Hepatocyte (in vitro differentiated cells): ENCODE measurements at regions not wholly inside any gene's neighbourhood (a gene's known extent, or its start where the extent isn't known, plus 50 kb on each side); places are given as distances from the start of the nearest gene placed in this dataset.
"Not testable (repeated sequence)": the region's sequence is repeated elsewhere in the genome, so short reads cannot be mapped to it uniquely, and the experiment has no call there.

Source experiments
- DNase-seq: peaks from one replicate; pipeline ENCODE4 v3.0.0-alpha.2; 2016; ENCODE audit warnings: low spot score
- H2AFZ ChIP-seq: fragments of 200-600 bp; sonication (generic); 2 replicates; pipeline ENCODE4 v1.6.0; 2016; ENCODE audit warnings: antibody characterized with exemption, mild to moderate bottlenecking
- H3K27ac ChIP-seq: fragments of 200-600 bp; sonication (generic); 2 replicates; pipeline ENCODE4 v1.5.1; 2016; ENCODE audit warnings: mild to moderate bottlenecking
- H3K27me3 ChIP-seq: fragments of 200-600 bp; sonication (generic); 2 replicates; pipeline ENCODE4 v1.6.1; 2016
- H3K36me3 ChIP-seq: fragments of 200-600 bp; sonication (generic); replicated peaks from 2 replicates; pipeline ENCODE4 v1.5.1; 2016; ENCODE audit warnings: low read depth; ENCODE audit not compliant: insufficient read depth
- H3K4me1 ChIP-seq: fragments of 200-600 bp; sonication (generic); 2 replicates; pipeline ENCODE4 v1.5.1; 2016; ENCODE audit warnings: mild to moderate bottlenecking, moderate library complexity; ENCODE audit not compliant: insufficient read depth
- H3K4me2 ChIP-seq: fragments of 200-600 bp; sonication (generic); 2 replicates; pipeline ENCODE4 v1.6.0; 2016
- H3K4me3 ChIP-seq: fragments of 200-600 bp; sonication (generic); 2 replicates; pipeline ENCODE4 v1.5.1; 2016; ENCODE audit warnings: mild to moderate bottlenecking
- H3K79me2 ChIP-seq: fragments of 200-600 bp; sonication (generic); 2 replicates; pipeline ENCODE4 v1.6.0; 2017; ENCODE audit warnings: mild to moderate bottlenecking
- H3K9me2 ChIP-seq: fragments of 200-600 bp; sonication (generic); replicated peaks from 2 replicates; pipeline ENCODE4 v1.6.0; 2017; ENCODE audit warnings: mild to moderate bottlenecking; ENCODE audit not compliant: insufficient read depth
- H3K9me3 ChIP-seq: fragments of 200-600 bp; sonication (generic); 2 replicates; pipeline ENCODE4 v1.5.1; 2016; ENCODE audit warnings: low read depth, mild to moderate bottlenecking
- H4K20me1 ChIP-seq: fragments of 200-600 bp; sonication (generic); 2 replicates; pipeline ENCODE4 v1.6.0; 2016; ENCODE audit warnings: mild to moderate bottlenecking; ENCODE audit not compliant: insufficient read depth, poor library complexity, severe bottlenecking
- CTCF ChIP-seq: fragments of 200-600 bp; sonication (generic); IDR thresholded peaks from 2 replicates; pipeline ENCODE4 v1.5.1; 2016; ENCODE audit warnings: antibody characterized with exemption, mild to moderate bottlenecking; ENCODE audit not compliant: poor library complexity
- EZH2 ChIP-seq: fragments of 200-600 bp; sonication (generic); IDR thresholded peaks from 2 replicates; pipeline ENCODE4 v1.6.1; 2016; ENCODE audit warnings: antibody characterized with exemption, mild to moderate bottlenecking, borderline replicate concordance
- EZH2phosphoT487 ChIP-seq: fragments of 200-600 bp; sonication (generic); IDR thresholded peaks from one replicate; pipeline ENCODE4 v1.6.1; 2018; ENCODE audit warnings: antibody characterized with exemption, mild to moderate bottlenecking, low read depth, moderate library complexity; ENCODE audit not compliant: unreplicated experiment, severe bottlenecking
- WGBS: methylation state at CpG from one replicate; pipeline ENCODE4 v1.1.6; 2016; ENCODE audit warnings: low lambda C conversion rate; ENCODE audit errors: missing lambda C conversion rate; 5-methylcytosine and 5-hydroxymethylcytosine counted together

GRCh38 chr13:43946281-43946680 is 66.6 kb downstream of the LACC1 start:
- no peak overlapping the region for H3K4me3 ChIP-seq
- H3K79me2 ChIP-seq: no peaks in the 10 kb centered on the region
- DNase-seq: no peak
- no peaks in the 10 kb centered on the region for H3K9me2 ChIP-seq
- no peaks in the 10 kb centered on the region for H4K20me1 ChIP-seq
- no peaks in the 10 kb centered on the region for H3K27me3 ChIP-seq
- no peaks in the 10 kb centered on the region for H3K9me3 ChIP-seq
- H3K27ac ChIP-seq: no peak overlapping the region
- no peak overlapping the region for H3K4me2 ChIP-seq
- no peaks in the 10 kb centered on the region for H3K36me3 ChIP-seq
- no peak overlapping the region for H2AFZ ChIP-seq
- WGBS: 87% methylated on average over 3 of the region's 3 CpGs
- no peak for TF ChIP-seq EZH2phosphoT487
- no peak for TF ChIP-seq EZH2
- no peak for TF ChIP-seq CTCF
- no peaks in the 10 kb centered on the region for H3K4me1 ChIP-seq

- no peak overlapping the region for H3K4me3 ChIP-seq
- H3K27ac ChIP-seq: no peak overlapping the region
- no peak overlapping the region for H3K4me2 ChIP-seq
- no peak overlapping the region for H2AFZ ChIP-seq
- H3K79me2 ChIP-seq: no peaks in the 10 kb centered on the region
- H3K9me3 ChIP-seq: no peaks in the 10 kb centered on the region
- no peaks in the 10 kb centered on the region for H3K36me3 ChIP-seq
- TF ChIP-seq EZH2 (no peak), CTCF (no peak)
- no peaks in the 10 kb centered on the region for H3K27me3 ChIP-seq
- H3K4me1 ChIP-seq: no peaks in the 10 kb centered on the region
- 78% methylated on average over 3 of the region's 3 CpGs for WGBS
- H3K9me2 ChIP-seq: no peaks in the 10 kb centered on the region
- no peaks in the 10 kb centered on the region for H4K20me1 ChIP-seq
- no peak for DNase-seq
These were observed 68.3 kb downstream of the LACC1 start for GRCh38 chr13:43947897-43948458.

GRCh38 chr13:43953370-43953769 is 73.7 kb downstream of the LACC1 start:
- Histone ChIP-seq H3K27ac (no peak overlapping the region), H3K9me2 (no peaks in the 10 kb centered on the region), H3K27me3 (no peaks in the 10 kb centered on the region), H3K4me3 (no peak overlapping the region), H3K9me3 (no peaks in the 10 kb centered on the region), H4K20me1 (no peaks in the 10 kb centered on the region), H3K36me3 (no peaks in the 10 kb centered on the region), H2AFZ (no peak overlapping the region), H3K4me2 (no peak overlapping the region), H3K4me1 (no peaks in the 10 kb centered on the region), H3K79me2 (no peaks in the 10 kb centered on the region)
- 85% methylated on average over 2 of the region's 2 CpGs for WGBS
- TF ChIP-seq CTCF: no peak
- TF ChIP-seq EZH2phosphoT487: no peak
- no peak for TF ChIP-seq EZH2
- no peak for DNase-seq

- not testable (repeated sequence) for H4K20me1 ChIP-seq, H3K27ac ChIP-seq, H3K4me1 ChIP-seq, H3K9me3 ChIP-seq, H2AFZ ChIP-seq, H3K36me3 ChIP-seq, H3K79me2 ChIP-seq, H3K4me2 ChIP-seq, H3K4me3 ChIP-seq, H3K27me3 ChIP-seq, DNase-seq, H3K9me2 ChIP-seq
- WGBS: 100% methylated on average over 1 of the region's 1 CpG
These were observed 77.3 kb downstream of the LACC1 start for GRCh38 chr13:43956975-43957374.
